ENCODE measurements at regions not wholly inside any gene's neighbourhood (a gene's known extent, or its start where the extent isn't known, plus 50 kb on each side); places are given as distances from the start of the nearest gene placed in this dataset.

DNA sequence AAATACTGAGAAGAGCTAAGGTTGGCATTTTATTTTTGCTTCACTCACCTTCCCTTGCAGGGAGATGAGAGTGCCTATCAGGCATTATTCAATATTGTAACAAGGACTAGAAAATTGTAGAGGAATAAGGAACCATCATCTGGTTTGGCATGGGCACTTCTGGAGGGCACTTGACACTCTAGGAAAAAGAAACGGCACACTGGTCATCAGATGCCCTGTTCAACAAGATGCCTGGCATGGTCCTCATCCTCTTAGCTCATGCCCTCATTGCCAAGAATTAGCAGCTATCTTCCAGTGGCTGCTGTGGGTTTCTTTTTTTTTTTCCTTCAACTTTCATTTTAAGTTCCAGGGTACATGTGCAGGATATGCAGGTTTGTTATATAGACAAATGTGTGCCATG lies 95.1 kb upstream of the ESRRG start:
- no peaks in the 10 kb centered on the region for H3K27me3 Mint-ChIP-seq (ENCODE audit: low read depth)
- DNase-seq, result no peak

DNA sequence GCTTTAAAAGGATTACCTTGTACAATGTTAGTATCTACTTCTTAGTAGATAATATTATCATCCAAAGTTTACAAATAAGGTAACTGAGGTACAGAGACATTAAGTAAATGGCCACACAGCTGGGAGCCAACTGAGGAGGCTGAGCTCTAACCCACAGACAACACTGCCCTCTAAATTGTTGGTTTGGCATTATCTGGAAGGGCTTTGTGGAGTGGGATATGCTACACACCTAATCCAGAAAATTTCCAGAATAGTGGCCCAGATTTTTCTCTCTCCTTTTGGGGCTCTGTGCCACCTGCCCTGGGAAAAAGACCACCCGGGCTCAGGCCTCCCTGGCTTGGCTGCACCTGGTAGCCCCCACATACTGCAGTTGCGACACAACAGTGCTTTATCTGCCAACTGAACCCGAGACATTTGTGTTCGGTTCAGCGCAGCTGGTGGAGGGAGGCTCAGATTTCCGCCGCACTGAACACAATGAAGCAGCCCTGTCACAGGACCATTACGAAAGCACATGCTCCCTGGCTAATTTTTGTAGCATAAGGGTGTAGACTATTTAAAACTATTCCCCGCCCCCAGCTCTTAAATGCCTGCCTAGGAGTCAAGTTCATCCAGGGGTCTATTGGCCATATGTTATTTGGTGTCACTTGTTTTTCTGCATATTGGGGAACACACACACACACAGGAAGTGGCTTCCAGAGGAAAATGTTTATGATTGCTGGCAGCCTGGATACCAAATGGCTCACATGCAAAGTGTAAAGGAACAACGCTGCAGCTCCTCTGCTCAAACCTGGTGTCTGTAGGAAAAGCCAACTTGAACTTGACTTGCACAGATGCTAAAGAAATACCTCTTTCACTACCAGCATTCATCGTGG lies 92.3 kb upstream of the ESRRG start:
- DNase-seq (no peak), ATAC-seq (replicated peaks in 1 of 2) (no peak)
- Mint-ChIP-seq H3K36me3 (ENCODE audit: insufficient read depth in 2 of 2) (no peaks in the 10 kb centered on the region), H3K4me3 (no peak overlapping the region), H3K27me3 (ENCODE audit: low read depth) (no peaks in the 10 kb centered on the region), H3K27ac (no peak overlapping the region), H3K9me3 (peaks cover 2 to 4% of the 10 kb centered on the region in 2 donors), H3K4me1 (ENCODE audit: low read depth) (no peaks in the 10 kb centered on the region)

More for the DNA sequence above, 95.1 kb upstream of the ESRRG start:
- no peaks in the 10 kb centered on the region for H3K36me3 Mint-ChIP-seq (ENCODE audit: insufficient read depth in 2 of 2)
- H3K4me1 Mint-ChIP-seq (ENCODE audit: low read depth), result no peaks in the 10 kb centered on the region
- H3K9me3 Mint-ChIP-seq, result peaks cover 2 to 4% of the 10 kb centered on the region in 2 donors
- no peak overlapping the region for H3K4me3 Mint-ChIP-seq
- no peak overlapping the region for H3K27ac Mint-ChIP-seq
- no peak for ATAC-seq (replicated peaks in 1 of 2)

DNA sequence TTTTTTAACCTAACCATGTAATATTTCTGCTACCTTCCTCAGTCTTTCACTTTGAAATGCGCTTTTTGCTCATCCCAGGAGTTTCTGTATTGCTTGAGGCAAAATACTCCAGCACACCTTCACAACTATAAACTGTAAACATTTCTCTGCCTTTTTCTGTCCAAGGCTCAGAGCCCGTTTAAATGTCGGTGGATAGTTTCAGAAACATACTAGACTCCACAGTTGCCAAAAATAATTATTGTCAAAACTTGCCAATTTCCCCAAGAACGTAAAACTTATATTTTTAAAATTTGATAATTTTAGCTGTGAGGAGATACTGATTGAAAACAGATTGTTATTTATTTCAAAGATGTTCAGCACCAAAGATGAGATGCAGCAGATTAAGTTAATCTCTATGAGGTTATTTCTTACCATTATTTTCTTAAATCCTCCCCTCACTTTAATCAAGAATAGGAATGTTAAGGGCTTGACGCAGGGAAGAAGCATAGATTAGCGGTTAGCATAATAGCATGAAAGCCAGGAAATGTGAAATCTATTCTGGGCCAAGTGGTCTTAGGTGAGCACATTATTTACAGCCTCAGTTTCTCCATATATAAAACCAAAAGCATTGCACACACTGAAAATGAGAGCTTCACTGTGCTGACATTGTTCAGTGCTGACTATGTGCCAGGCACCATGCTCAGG lies 91.5 kb upstream of the ESRRG start:
- no peak overlapping the region for H3K27ac Mint-ChIP-seq
- ATAC-seq (replicated peaks in 1 of 2) (no peak), DNase-seq (no peak)
- H3K27me3 Mint-ChIP-seq (ENCODE audit: low read depth), result no peaks in the 10 kb centered on the region
- no peak overlapping the region for H3K4me3 Mint-ChIP-seq
- H3K36me3 Mint-ChIP-seq (ENCODE audit: insufficient read depth in 2 of 2), result no peaks in the 10 kb centered on the region
- no peaks in the 10 kb centered on the region for H3K4me1 Mint-ChIP-seq (ENCODE audit: low read depth)
- peaks cover 3% of the 10 kb centered on the region in 2 donors for H3K9me3 Mint-ChIP-seq

DNA sequence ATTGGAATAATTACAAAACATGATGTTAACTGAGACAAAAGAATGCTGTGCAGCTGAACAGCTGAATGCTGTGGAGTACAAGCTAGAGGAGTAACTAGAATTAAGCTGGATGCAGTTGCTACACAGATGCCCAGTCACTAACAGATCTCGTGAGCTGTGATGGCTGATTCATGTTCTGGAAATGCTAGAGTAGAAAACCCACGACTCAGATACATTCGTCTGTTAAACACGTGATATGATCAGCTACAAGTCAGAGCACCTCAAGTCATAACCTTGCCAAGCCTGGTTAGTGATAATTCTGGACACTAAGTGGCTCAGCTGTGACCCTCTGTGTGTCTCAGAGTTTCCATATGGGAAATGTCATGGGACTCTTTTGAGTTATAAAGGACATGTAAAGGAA lies 89.7 kb upstream of the ESRRG start:
- ATAC-seq (replicated peaks in 1 of 2) (no peak), DNase-seq (no peak)
- Mint-ChIP-seq H3K4me3 (no peak overlapping the region), H3K4me1 (ENCODE audit: low read depth) (no peaks in the 10 kb centered on the region), H3K27me3 (ENCODE audit: low read depth) (no peaks in the 10 kb centered on the region), H3K9me3 (peaks cover 0 to 2% of the 10 kb centered on the region in 2 donors), H3K36me3 (ENCODE audit: insufficient read depth in 2 of 2) (no peaks in the 10 kb centered on the region), H3K27ac (no peak overlapping the region)

DNA sequence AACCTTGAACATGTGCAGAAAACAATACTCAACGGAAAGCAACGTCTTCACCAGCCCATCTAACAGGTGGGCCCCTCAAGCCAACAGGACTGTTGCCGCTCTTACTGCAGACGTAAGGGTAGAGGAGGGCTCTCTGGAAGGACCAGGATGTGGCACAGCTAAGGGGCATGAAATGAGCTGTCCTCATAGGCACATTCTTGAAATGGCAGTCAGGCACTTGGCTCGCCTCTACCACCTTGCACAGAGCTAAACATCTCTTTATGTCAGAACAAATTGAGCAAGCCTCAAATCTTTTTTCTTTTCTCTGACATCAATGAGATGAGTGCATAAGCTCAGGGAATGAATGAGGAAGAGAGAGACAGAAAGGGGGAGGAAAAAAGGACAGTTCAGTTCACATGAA lies 86.4 kb upstream of the ESRRG start:
- DNase-seq (no peak), ATAC-seq (replicated peaks in 1 of 2) (no peak)
- Mint-ChIP-seq H3K27me3 (ENCODE audit: low read depth) (no peaks in the 10 kb centered on the region), H3K36me3 (ENCODE audit: insufficient read depth in 2 of 2) (no peaks in the 10 kb centered on the region), H3K4me3 (no peak overlapping the region), H3K27ac (no peak overlapping the region), H3K4me1 (ENCODE audit: low read depth) (no peaks in the 10 kb centered on the region), H3K9me3 (peaks cover 0 to 5% of the 10 kb centered on the region in 2 donors)

DNA sequence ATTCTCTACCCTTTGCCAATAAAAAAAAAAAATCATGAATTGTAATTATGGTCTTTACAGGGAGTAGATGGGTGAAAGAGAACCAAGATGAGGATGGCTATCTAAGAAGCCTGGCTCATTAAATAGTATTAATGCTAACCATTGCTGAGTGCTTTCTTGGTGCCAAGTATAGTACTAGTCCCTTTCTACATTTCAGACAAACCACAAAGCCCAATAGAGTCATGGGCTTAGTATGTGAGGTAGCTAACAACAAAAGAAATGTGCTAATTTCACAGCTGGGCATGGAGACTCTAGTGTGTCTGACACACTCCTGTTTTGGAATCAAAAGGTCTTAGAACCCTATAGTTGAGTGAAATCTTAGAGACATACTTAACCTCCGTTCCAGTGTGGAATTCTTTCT lies 84.5 kb upstream of the ESRRG start:
- Mint-ChIP-seq H3K4me1 (ENCODE audit: low read depth) (no peaks in the 10 kb centered on the region), H3K27ac (no peak overlapping the region), H3K36me3 (ENCODE audit: insufficient read depth in 2 of 2) (no peaks in the 10 kb centered on the region), H3K9me3 (peaks cover 0 to 5% of the 10 kb centered on the region in 2 donors), H3K4me3 (no peak overlapping the region), H3K27me3 (ENCODE audit: low read depth) (no peaks in the 10 kb centered on the region)
- ATAC-seq (replicated peaks in 1 of 2), result no peak
- DNase-seq, result no peak

DNA sequence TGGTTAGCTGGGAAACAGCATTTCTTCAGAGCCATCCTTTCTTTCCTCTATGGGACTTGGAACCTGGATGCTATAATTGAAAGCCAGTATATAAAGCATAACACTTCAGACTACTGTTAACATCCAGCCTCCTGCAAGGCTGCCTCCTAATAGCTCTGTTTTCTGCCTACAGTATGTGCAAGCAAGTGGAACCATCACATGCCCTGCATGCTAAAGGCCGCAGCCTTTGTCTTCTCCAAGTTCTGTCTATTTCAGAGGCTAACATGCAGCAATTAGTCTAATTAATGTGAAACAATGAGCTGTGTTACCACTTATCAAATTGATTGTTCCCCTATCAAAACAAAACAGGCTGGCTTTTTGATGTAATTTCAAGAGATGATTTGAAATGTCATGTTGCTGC lies 82.7 kb upstream of the ESRRG start:
- Mint-ChIP-seq H3K9me3 (peaks cover 0 to 5% of the 10 kb centered on the region in 2 donors), H3K36me3 (ENCODE audit: insufficient read depth in 2 of 2) (no peaks in the 10 kb centered on the region), H3K4me3 (no peak overlapping the region), H3K27ac (no peak overlapping the region), H3K27me3 (ENCODE audit: low read depth) (no peaks in the 10 kb centered on the region), H3K4me1 (ENCODE audit: low read depth) (no peaks in the 10 kb centered on the region)
- ATAC-seq (replicated peaks in 1 of 2) (no peak), DNase-seq (no peak)

DNA sequence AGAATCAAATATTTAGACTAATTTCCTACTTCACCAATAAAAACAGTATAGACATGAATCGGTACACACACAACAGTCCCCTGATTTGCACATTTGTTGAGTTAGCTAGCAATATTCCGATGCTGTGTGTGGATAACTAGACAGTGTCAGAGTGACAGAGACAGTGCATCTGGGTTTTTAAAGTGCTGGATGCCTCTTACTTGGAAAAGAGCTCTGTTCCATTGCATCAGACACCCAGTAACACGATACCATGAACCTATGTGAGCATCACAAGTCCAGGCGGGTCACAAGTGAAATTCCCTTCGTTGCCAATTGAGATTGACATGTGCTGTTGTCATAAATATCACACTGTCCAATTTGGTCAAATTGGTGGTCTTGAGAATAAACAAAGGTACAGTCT lies 82.0 kb upstream of the ESRRG start:
- Mint-ChIP-seq H3K36me3 (ENCODE audit: insufficient read depth in 2 of 2) (no peaks in the 10 kb centered on the region), H3K4me3 (no peak overlapping the region)
- ATAC-seq (replicated peaks in 1 of 2), result no peak

DNA sequence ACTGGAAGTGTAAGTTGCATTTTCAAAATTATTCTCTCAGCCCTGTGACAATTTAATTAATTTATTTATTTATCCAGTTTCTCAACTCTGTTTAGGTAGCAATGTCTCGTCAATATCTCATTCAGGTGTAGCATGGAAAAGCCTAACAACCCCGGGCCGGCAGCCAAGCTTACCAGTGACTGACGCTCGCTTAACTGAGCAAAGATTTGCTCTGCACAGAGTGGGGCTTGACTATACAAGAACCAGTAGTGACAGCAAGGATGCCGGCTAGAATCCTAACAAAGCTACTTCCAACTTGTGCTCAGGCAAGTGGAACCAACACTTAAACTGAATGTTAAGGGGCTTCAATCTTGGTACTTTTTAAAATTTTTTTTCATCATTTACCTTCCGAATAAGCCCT lies 80.9 kb upstream of the ESRRG start:
- no peaks in the 10 kb centered on the region for H3K36me3 Mint-ChIP-seq (ENCODE audit: insufficient read depth in 2 of 2)
- H3K27me3 Mint-ChIP-seq (ENCODE audit: low read depth), result no peaks in the 10 kb centered on the region
- DNase-seq, result no peak
- ATAC-seq (replicated peaks in 1 of 2), result no peak
- H3K4me1 Mint-ChIP-seq (ENCODE audit: low read depth), result no peaks in the 10 kb centered on the region
- H3K4me3 Mint-ChIP-seq, result no peak overlapping the region
- H3K27ac Mint-ChIP-seq, result no peak overlapping the region
- H3K9me3 Mint-ChIP-seq, result peaks cover 0 to 4% of the 10 kb centered on the region in 2 donors

More for the DNA sequence above, 82.0 kb upstream of the ESRRG start:
- H3K4me1 Mint-ChIP-seq (ENCODE audit: low read depth), result no peaks in the 10 kb centered on the region
- no peak overlapping the region for H3K27ac Mint-ChIP-seq
- H3K9me3 Mint-ChIP-seq, result peaks cover 0 to 5% of the 10 kb centered on the region in 2 donors
- H3K27me3 Mint-ChIP-seq (ENCODE audit: low read depth), result no peaks in the 10 kb centered on the region
- DNase-seq, result no peak

DNA sequence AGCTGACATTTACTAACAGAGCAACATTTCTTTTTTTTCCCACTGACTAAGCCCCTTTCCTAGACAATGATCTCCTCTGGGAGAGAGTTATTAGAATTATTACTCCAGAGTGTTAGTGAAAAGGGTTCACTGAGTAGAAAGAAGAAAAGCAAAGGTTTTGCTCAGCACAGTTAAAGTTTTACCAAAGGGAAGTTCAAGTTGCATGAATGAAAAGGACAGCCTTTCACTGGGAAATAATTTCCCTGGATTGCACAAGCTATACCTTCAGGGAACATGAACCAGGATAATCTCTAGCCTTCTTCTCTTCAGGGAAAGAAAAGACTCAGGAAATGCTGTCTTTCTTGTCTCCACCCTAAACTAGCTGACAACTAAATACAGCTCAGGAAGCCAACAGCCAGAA lies 71.4 kb upstream of the ESRRG start:
- ATAC-seq (replicated peaks in 1 of 2), result no peak
- DNase-seq, result no peak

DNA sequence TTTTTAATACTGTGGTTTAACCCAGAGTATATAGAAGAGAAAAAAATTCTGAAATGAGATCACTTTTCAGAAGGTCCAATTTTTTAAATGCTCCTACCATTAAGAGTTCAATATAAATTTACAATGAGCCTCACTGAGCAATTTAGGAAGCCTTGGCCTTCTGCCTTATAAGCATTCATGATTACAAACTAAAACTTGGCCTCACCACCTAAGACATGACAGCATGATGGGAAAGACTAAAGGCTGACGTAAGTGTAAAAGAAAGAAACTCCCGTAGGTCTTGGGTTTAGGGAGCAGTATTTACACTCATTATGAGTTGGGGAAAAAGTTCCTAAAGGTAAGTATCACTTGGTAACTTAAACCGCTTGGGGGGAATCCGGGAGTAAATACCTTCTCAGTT lies 70.7 kb upstream of the ESRRG start:
- DNase-seq, result no peak
- H3K27me3 Mint-ChIP-seq (ENCODE audit: low read depth), result no peaks in the 10 kb centered on the region
- no peak overlapping the region for H3K27ac Mint-ChIP-seq
- no peaks in the 10 kb centered on the region for H3K4me1 Mint-ChIP-seq (ENCODE audit: low read depth)
- peaks cover 0 to 7% of the 10 kb centered on the region in 2 donors for H3K9me3 Mint-ChIP-seq
- no peak overlapping the region for H3K4me3 Mint-ChIP-seq
- ATAC-seq (replicated peaks in 1 of 2), result no peak
- H3K36me3 Mint-ChIP-seq (ENCODE audit: insufficient read depth in 2 of 2), result no peaks in the 10 kb centered on the region

More for the DNA sequence above, 71.4 kb upstream of the ESRRG start:
- no peaks in the 10 kb centered on the region for H3K4me1 Mint-ChIP-seq (ENCODE audit: low read depth)
- no peaks in the 10 kb centered on the region for H3K36me3 Mint-ChIP-seq (ENCODE audit: insufficient read depth in 2 of 2)
- no peak overlapping the region for H3K27ac Mint-ChIP-seq
- peaks cover 0 to 7% of the 10 kb centered on the region in 2 donors for H3K9me3 Mint-ChIP-seq
- no peak overlapping the region for H3K4me3 Mint-ChIP-seq
- no peaks in the 10 kb centered on the region for H3K27me3 Mint-ChIP-seq (ENCODE audit: low read depth)

DNA sequence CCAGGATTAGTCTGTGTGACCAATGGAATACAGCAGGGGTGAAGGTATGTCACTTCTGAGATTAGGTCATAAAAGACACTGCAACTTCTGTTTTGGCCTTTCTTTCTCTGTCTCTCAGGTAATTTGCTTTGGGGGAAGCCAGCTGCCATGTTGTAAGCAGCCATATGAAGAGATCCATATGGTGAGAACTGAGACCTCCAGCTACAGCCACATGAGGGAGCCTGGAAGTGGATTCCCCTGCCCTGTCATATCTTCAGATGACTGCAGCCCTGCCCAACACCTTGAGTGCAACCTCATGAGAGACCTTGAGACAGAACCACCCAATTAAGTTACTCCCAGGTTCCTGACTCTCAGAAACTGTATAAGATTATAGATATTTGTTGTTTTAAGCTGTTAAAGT lies 70.1 kb upstream of the ESRRG start:
- Mint-ChIP-seq H3K27ac (no peak overlapping the region), H3K27me3 (ENCODE audit: low read depth) (no peaks in the 10 kb centered on the region), H3K36me3 (ENCODE audit: insufficient read depth in 2 of 2) (no peaks in the 10 kb centered on the region), H3K9me3 (peaks cover 2 to 7% of the 10 kb centered on the region in 2 donors), H3K4me3 (no peak overlapping the region), H3K4me1 (ENCODE audit: low read depth) (no peaks in the 10 kb centered on the region)
- ATAC-seq (replicated peaks in 1 of 2), result no peak
- no peak for DNase-seq

DNA sequence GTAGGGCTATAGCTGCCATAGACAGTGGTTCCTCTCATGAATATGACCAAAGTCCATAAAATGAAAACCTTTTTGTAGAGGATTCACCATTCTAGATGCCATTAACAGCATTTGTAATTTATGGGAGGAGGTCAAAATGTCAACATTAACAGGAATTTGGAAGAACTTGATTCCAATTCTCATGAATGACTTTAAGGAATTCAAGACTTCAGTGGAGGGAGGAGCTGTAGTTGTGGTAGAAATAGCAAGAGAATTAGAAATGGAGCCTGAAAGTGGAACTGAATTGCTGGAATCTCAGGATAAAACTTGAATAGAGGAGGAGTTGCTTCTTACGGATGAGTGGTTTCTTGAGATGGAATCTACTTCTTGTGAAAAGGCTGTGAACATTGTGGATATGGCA lies 65.4 kb upstream of the ESRRG start:
- no peaks in the 10 kb centered on the region for H3K27me3 Mint-ChIP-seq (ENCODE audit: low read depth)
- no peak overlapping the region for H3K27ac Mint-ChIP-seq
- no peaks in the 10 kb centered on the region for H3K36me3 Mint-ChIP-seq (ENCODE audit: insufficient read depth in 2 of 2)
- DNase-seq (no peak), ATAC-seq (replicated peaks in 1 of 2) (no peak)
- no peaks in the 10 kb centered on the region for H3K4me1 Mint-ChIP-seq (ENCODE audit: low read depth)
- H3K9me3 Mint-ChIP-seq, result peaks cover 0 to 2% of the 10 kb centered on the region in 2 donors
- H3K4me3 Mint-ChIP-seq, result no peak overlapping the region

Measured in activated T-cell treated with anti-CD3 and anti-CD28 coated beads, Interleukin-2, amount 50 U/mL, for 72 hours (primary cell).